ENCODE measurements at regions not wholly inside any gene's neighbourhood (a gene's known extent, or its start where the extent isn't known, plus 50 kb on each side); places are given as distances from the start of the nearest gene placed in this dataset.
"Not testable (repeated sequence)": the region's sequence is repeated elsewhere in the genome, so short reads cannot be mapped to it uniquely, and the experiment has no call there.

DNA sequence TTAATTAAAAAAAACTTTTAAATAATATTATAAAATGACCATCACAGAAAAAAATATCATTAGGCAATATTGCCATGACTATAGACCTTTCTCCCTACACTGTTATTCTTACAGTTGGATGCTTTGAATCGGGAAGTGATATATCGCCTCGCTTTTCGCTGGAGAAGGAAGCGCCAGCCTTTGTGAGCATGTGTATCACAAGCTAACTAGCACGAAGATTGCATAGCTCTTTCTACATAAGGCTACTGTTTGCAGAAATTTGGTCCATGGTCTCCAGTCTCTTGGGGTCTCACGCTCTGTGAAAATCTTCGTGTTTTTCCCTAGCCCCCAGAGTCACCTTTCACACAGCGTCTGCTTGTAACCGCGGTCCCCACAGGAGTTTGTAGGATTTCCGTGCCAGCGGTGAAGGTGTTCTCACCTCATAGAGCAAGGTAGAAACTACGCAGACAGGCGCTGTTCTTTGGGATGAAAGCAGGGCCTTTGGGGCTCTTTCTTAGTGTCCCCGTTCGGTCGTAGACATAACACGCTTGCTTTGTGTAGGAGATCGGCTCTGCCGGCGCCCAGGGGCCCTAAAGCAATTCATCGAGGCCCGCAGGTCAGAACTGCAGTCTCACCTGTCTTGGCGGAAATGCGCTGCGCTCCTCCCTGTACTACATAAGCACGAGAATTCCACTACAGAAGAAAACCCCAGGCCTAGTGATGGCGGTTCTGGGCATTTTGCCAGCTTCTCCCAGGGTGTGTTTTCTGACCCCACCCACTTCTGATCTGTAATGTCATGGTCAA is 214.5 kb upstream of the NOTCH2NLA start:
- not testable (repeated sequence) for DNase-seq (ENCODE audit: low read depth in 4 of 4, low spot score in 3 of 4)

DNA sequence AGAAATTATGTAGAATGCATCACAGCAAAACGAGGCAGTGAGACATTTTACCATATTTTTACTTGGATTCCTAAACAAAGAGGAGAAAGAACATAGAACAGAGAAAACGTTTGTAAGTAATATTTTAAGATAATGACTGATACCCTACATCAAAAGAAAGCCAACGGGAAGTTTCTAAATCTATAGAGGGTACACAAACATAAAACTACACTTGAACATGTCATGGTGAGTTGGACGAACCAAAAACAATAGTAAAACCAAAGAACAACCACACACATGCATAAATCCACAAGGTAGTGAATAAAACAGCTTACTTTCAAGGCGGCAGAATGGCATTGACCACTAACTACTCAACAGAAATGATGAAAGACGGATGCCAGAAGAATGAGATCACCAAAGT is 209.7 kb upstream of the NOTCH2NLA start:
- DNase-seq (ENCODE audit: low read depth in 4 of 4, low spot score in 3 of 4), result not testable (repeated sequence)

- DNase-seq (ENCODE audit: low read depth in 4 of 4, low spot score in 3 of 4), result not testable (repeated sequence)
Observed at GRCh38 chr1:146416642-146417041, 187.8 kb upstream of the NOTCH2NLA start.

DNA sequence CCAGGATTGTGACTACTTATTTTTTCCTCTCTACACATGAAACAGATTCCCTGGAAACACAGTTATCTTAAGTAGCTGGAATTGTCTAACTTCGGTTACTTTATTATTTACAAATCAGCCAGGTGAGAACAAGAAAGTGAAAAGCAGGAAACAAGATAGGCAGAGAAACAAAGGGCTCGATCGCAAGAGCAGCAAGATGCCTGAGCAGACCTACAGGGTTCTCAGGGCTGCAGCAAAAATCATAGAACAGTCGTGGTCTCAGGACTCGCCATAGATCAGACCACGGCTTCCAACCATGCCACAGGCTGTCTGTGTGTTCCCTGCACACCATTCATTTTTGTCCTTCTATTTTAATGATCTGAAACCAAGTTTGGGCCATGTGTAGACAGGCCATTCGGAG is 186.2 kb upstream of the NOTCH2NLA start:
- not testable (repeated sequence) for DNase-seq (ENCODE audit: low read depth in 4 of 4, low spot score in 3 of 4)

DNA sequence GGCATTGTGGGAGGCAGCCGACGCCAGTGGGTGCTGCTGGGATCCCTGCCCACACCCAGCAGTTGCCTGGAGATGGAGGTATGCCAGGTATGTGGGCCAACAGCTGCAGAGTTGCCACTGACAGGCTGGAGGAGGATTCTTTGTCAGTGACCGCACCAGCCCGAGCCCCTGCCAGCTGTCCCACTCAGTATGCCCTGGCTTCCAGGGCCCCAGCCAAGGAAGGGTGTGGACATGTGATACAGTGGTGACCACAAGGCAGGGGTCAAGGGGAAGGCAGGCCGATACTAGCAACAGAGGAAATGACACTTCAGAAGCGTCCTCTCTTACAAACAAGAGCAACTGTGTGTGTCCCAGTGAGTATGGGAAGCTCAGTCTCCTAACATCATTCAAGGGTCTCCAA is 185.1 kb upstream of the NOTCH2NLA start:
- DNase-seq (ENCODE audit: low read depth in 4 of 4, low spot score in 3 of 4), result not testable (repeated sequence)

DNA sequence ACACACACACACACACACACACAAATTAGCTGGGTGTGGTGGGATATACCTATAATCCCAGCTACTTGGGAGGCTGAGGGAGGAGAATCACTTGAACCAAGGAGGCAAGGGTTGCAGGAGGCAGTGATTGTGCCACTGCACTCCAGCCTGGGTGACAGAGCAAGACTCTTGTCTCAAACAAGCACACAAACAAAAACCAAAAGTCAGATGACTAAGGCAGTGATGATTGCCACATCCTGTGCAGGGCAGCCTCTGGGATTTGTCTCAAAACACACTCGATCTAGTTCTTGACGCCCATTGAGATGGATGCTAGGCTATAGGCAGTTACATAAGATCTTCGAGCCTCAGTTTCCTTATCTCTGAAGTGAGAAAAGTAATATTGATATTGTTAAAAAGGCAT is 183.1 kb upstream of the NOTCH2NLA start:
- not testable (repeated sequence) for DNase-seq (ENCODE audit: low read depth in 4 of 4, low spot score in 3 of 4)

DNA sequence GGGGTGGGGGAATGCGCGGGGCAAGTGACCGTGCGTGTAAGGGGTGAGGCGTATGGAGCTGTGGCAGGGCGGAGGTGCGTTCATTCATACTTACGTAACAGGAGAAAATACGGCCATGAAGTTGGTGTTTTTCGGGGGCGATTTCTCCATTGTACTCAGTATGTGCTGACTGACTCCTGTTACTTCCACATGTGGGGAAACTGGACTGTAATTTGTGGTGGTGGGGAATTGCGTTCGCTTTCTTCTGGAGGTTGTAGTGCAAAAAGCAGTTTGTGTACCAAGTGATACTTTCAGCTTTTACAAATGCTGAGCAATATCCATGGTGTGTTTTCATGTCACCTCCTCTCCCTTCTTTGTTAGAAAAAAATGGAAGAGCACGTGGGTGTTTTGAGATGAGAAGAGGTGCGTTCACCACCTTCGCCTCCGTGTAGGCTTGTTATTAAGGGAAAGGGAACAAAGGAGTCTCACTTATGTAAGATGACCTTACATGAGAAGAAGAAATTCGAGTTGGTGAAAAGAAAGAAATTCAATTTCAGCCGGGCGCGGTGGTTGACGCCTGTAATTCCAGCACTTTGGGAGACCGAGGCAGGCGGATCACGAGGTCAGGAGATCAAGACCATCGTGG is 181.1 kb upstream of the NOTCH2NLA start:
- DNase-seq (ENCODE audit: low read depth in 4 of 4, low spot score in 3 of 4), result peak in 2 of 4 donors; percentile 18 to 27

- DNase-seq (ENCODE audit: low read depth in 4 of 4, low spot score in 3 of 4), result not testable (repeated sequence)
Observed at GRCh38 chr1:146409116-146409801, 180.4 kb upstream of the NOTCH2NLA start.

GRCh38 chr1:146401281-146401825 is 172.5 kb upstream of the NOTCH2NLA start:
- DNase-seq (ENCODE audit: low read depth in 4 of 4, low spot score in 3 of 4), result not testable (repeated sequence)

GRCh38 chr1:146400173-146401121 is 171.6 kb upstream of the NOTCH2NLA start:
- not testable (repeated sequence) for DNase-seq (ENCODE audit: low read depth in 4 of 4, low spot score in 3 of 4)

- DNase-seq (ENCODE audit: low read depth in 4 of 4, low spot score in 3 of 4), result not testable (repeated sequence)
Observed at GRCh38 chr1:146399225-146399624, 170.4 kb upstream of the NOTCH2NLA start.

GRCh38 chr1:146396801-146397200 is 168.0 kb upstream of the NOTCH2NLA start:
- not testable (repeated sequence) for DNase-seq (ENCODE audit: low read depth in 4 of 4, low spot score in 3 of 4)

DNA sequence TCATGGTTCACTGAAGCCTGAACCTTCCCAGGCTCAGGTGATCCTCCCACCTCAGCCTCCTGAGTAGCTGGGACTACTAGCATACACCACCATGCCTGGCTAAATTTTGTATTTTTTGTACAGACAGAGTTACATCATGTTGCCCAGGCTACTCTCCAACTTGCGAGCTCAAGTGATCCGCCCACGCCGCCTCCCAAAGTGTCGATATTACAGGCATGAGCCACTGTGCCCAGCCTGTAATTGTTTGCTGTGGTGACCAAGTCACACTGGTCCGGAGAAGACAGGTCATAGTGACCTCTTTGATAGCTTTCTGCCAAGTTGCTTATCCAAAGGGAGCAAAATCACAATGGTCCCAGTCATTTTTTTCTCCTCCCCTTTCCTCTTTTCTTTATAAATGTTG is 167.4 kb upstream of the NOTCH2NLA start:
- not testable (repeated sequence) for DNase-seq (ENCODE audit: low read depth in 4 of 4, low spot score in 3 of 4)

GRCh38 chr1:146393796-146394195 is 165.0 kb upstream of the NOTCH2NLA start:
- not testable (repeated sequence) for DNase-seq (ENCODE audit: low read depth in 4 of 4, low spot score in 3 of 4)

DNA sequence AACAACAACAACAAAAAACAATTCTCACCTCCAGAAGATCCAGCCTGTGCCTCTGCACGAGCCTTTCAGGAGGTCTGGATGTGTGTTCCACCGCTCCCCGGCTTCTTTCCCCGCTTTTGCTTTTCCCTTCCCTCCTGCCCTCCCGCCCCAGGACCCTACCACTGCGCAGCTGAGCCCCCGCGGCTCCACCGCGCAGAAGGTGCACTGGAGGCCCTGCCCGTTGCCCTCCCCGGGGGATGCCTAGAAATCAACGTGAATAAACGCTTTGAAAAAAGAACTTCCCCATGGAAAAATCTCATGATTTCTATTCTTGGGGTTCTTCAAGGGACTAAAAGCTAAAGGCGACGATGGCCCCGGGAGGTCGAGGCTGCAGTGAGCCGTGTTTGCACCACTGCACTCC is 164.3 kb upstream of the NOTCH2NLA start:
- DNase-seq (ENCODE audit: low read depth in 4 of 4, low spot score in 3 of 4), result not testable (repeated sequence)

GRCh38 chr1:146389178-146389577 is 160.4 kb upstream of the NOTCH2NLA start:
- DNase-seq (ENCODE audit: low read depth in 4 of 4, low spot score in 3 of 4), result not testable (repeated sequence)

DNA sequence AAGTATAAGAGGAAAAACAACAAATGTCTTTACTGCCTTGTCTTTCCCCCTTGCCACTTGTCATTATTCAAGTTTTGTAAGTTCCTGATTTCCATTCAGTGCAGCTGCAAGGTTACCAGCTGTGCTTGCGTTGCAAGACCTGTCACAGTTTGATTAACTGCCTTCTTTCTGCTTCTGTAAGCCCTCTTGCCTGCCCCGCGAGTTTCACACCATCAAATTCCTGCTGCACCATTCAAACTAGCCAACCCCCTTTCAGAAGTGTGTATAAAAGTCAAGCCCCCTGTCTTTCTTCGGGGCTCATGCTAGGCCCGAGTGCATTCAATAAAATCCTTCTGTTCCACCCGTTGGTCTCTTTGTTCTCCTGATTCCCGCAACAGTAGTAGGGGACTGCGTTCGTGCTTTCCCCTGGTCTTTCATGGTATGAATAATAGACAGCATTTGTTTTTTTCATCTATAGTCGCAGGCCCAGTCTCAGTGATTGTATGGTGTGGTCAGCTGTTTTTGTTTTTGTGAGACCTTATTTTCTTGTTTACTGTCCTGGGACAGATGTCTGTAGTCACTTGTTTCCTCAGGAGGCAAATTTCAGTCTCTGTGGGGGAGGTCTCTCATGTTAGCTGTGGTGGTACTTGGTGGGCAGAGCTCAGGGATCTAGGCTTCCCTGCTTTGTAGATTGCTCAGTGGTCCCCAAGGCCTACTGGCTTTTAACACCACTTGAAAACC is 159.1 kb upstream of the NOTCH2NLA start:
- DNase-seq (ENCODE audit: low read depth in 4 of 4, low spot score in 3 of 4), result peak in 1 of 4 donors; percentile 8

DNA sequence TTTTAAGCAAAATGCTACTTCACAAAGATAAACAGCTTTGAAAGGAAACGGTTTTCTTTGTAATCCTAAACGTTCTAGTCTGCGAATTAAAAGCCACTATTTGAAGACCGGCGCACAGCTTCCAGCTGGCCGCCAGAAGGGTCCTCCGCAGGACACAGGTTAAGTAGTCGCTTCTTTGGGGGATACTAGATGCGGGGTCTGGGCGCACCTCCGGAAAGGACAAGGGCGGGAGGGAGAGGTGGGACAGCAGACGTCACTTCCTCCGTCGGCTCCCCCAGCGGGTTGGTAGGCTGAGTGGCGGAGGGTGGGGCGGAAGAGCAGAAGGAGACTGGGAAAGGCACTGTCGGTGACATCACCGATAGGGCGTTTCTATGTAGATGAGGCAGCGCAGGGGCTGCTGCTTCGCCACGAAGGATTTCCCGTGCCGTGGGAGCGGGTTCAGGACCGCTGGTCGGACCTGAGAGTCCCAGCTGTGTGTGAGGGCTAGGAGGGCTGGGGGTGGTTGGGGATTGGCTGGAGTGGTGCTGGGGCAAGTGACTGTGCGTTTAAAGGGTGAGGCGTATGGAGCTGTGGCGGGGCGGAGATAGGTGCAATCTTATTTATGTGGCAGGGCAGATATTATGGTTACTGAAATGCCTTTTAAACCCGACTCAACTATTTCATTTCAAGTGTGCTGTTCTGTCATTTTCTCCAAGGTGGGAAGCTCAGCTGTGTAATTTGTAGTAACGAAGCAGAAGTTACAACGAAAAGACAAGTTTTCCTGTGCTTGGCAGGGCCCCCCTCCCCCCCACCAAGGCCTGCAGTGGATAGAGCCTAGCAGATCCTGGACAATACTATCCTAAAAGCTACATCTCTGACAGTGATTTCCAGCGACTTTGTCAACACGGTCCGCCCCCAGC is 158.3 kb upstream of the NOTCH2NLA start:
- DNase-seq (ENCODE audit: low read depth in 4 of 4, low spot score in 3 of 4), result peak; percentile 62 to 88 (median 78)
